HepG2 (cell line): ENCODE measurements at regions not wholly inside any gene's neighbourhood (a gene's known extent, or its start where the extent isn't known, plus 50 kb on each side); places are given as distances from the start of the nearest gene placed in this dataset.

Source experiments
- ATAC-seq: fragments of 200-7000 bp; cut with Tn5 transposase; 3 replicates; pipeline ENCODE4 v1.9.1; 2020; ENCODE audit warnings: mild to moderate bottlenecking, moderate library complexity
- BruUV-seq: library from RNA; stranded (reverse); fragments of 400-500 nt; replicated peaks from 2 replicates; lab custom pipeline; 2021; lab: Mats Ljungman, UMichigan
- CTCF ChIA-PET: fragments of 300-600 bp; formaldehyde crosslinking; extraction: SDS; loops from one replicate; lab custom pipeline; 2021; ENCODE audit warnings: low total read pairs, inconsistent platforms, low intra/inter-chr PET ratio; lab: Yijun Ruan, JAX
- POLR2A ChIA-PET: fragments of 350-600 bp; sonication (Branson Sonifier 250); formaldehyde crosslinking; loops from one replicate; lab custom pipeline; 2020; ENCODE audit warnings: antibody characterized with exemption, inconsistent platforms; lab: Yijun Ruan, JAX
- DNase-seq: peaks from one replicate; pipeline ENCODE4 v3.0.0-alpha.2; 2015; ENCODE audit warnings: low spot score
- FAIRE-seq: peaks from 3 replicates; lab custom pipeline; 2011; peaks lifted over from hg19 to GRCh38; lab: Jason Lieb, UNC
- H2AFZ ChIP-seq: one replicate; pipeline ENCODE4 v1.6.1; 2011; ENCODE audit warnings: low read length, inconsistent platforms
- H3K27ac ChIP-seq: fragments of 300-600 bp; 3 replicates; pipeline ENCODE4 v1.8.0; 2011; ENCODE audit warnings: mixed run types, mild to moderate bottlenecking, mixed read lengths, low read length, inconsistent platforms; ENCODE audit not compliant: insufficient read depth; ENCODE audit errors: extremely low read length
- H3K27me3 ChIP-seq, 2 experiments: fragments of 200-600 bp in 1 of 2; 2 replicates in 1 of 2; 3 replicates in 1 of 2; pipeline versions ENCODE4 v1.6.0 to v1.8.0; 2011; ENCODE audit warnings: low read length in 2 of 2, mild to moderate bottlenecking in 2 of 2, moderate library complexity in 2 of 2, inconsistent platforms in 1 of 2; ENCODE audit not compliant: insufficient read depth in 2 of 2, control insufficient read depth in 1 of 2
- H3K36me3 ChIP-seq, 2 experiments: fragments of 200-600 bp in 1 of 2; replicated peaks in 1 of 2; 2 replicates in 1 of 2; 3 replicates in 1 of 2; pipeline versions ENCODE4 v1.5.1 to v1.8.0; 2011; ENCODE audit warnings: low read length in 2 of 2, inconsistent platforms in 1 of 2; ENCODE audit not compliant: insufficient read depth in 2 of 2, control insufficient read depth in 1 of 2
- H3K4me1 ChIP-seq: 2 replicates; pipeline ENCODE4 v1.5.1; 2012; ENCODE audit warnings: low read length, inconsistent platforms; ENCODE audit not compliant: insufficient read depth
- H3K4me2 ChIP-seq: 2 replicates; pipeline ENCODE4 v1.6.0; 2011; ENCODE audit warnings: low read depth, low read length, inconsistent platforms
- H3K4me3 ChIP-seq, 3 experiments: fragments of 200-600 bp in 1 of 3; sonication (generic), shearing (Covaris generic) in 1 of 3; replicated peaks in 1 of 3; 2 replicates each; pipeline ENCODE4 v1.5.1; 2011 to 2016; ENCODE audit warnings: low read length in 3 of 3, inconsistent platforms in 2 of 3, low read depth in 2 of 3, mild to moderate bottlenecking in 2 of 3, control low read depth in 1 of 3, mixed read lengths in 1 of 3; ENCODE audit not compliant: insufficient read depth in 1 of 3
- H3K79me2 ChIP-seq: one replicate; pipeline ENCODE4 v1.6.1; 2011; ENCODE audit warnings: low read length, inconsistent platforms; ENCODE audit not compliant: insufficient read depth
- H3K9ac ChIP-seq: 2 replicates; pipeline ENCODE4 v1.6.0; 2011; ENCODE audit warnings: mild to moderate bottlenecking, low read depth, low read length, inconsistent platforms; ENCODE audit not compliant: insufficient read depth
- H3K9me3 ChIP-seq: 2 replicates; pipeline ENCODE4 v1.5.1; 2012; ENCODE audit warnings: mild to moderate bottlenecking, low read length
- H4K20me1 ChIP-seq: 2 replicates; pipeline ENCODE4 v1.6.0; 2011; ENCODE audit warnings: inconsistent platforms, mild to moderate bottlenecking, low read length, moderate library complexity; ENCODE audit not compliant: insufficient read depth
- AHDC1 ChIP-seq: sonication (generic); formaldehyde crosslinking; IDR thresholded peaks from 2 replicates; pipeline ENCODE4 v1.5.1; 2020; ENCODE audit warnings: mild to moderate bottlenecking, missing genetic modification reagents, borderline replicate concordance
- BCL3 ChIP-seq: sonication (generic); formaldehyde crosslinking; IDR thresholded peaks from 2 replicates; pipeline ENCODE4 v1.5.1; 2020; ENCODE audit warnings: mild to moderate bottlenecking, missing genetic modification reagents, moderate library complexity
- CHCHD3 ChIP-seq: sonication (generic); formaldehyde crosslinking; IDR thresholded peaks from 2 replicates; pipeline ENCODE4 v1.8.0; 2022; ENCODE audit warnings: mild to moderate bottlenecking, missing genetic modification reagents, moderate library complexity
- PRDM15 ChIP-seq: sonication (generic); formaldehyde crosslinking; IDR thresholded peaks from 2 replicates; pipeline ENCODE4 v1.4.0; 2020; ENCODE audit warnings: missing genetic modification reagents
- SRSF1 ChIP-seq: fragments of 200-400 bp; formaldehyde crosslinking; optimal IDR thresholded peaks from 2 replicates; pipeline ENCODE3; 2017; ENCODE audit warnings: mild to moderate bottlenecking, low read depth, low read length, moderate library complexity
- TRAFD1 ChIP-seq: sonication (generic); formaldehyde crosslinking; IDR thresholded peaks from 2 replicates; pipeline ENCODE4 v1.5.1; 2020; ENCODE audit warnings: missing genetic modification reagents, mild to moderate bottlenecking, borderline replicate concordance
- ZNF260 ChIP-seq: sonication (generic); formaldehyde crosslinking; IDR thresholded peaks from 2 replicates; pipeline ENCODE4 v1.4.0; 2020; ENCODE audit warnings: missing genetic modification reagents, low read depth, mild to moderate bottlenecking, borderline replicate concordance
- ZNF496 ChIP-seq: sonication (generic); formaldehyde crosslinking; IDR thresholded peaks from 2 replicates; pipeline ENCODE4 v1.8.1; 2023; ENCODE audit warnings: mild to moderate bottlenecking, moderate library complexity, missing genetic modification reagents; ENCODE audit not compliant: insufficient replicate concordance
- ZNF644 ChIP-seq: IDR thresholded peaks from 2 replicates; pipeline ENCODE4 v1.6.1; 2016; ENCODE audit warnings: low read depth
- ZNF75D ChIP-seq: sonication (generic); formaldehyde crosslinking; IDR thresholded peaks from 2 replicates; pipeline ENCODE4 v1.8.1; 2023; ENCODE audit warnings: missing genetic modification reagents, mild to moderate bottlenecking, borderline replicate concordance
- WGBS: methylation state at CpG from one replicate; pipeline ENCODE4 v1.1.6; 2017; ENCODE audit warnings: low lambda C conversion rate; 5-methylcytosine and 5-hydroxymethylcytosine counted together
- in situ Hi-C: cut with HindIII; loops from 2 replicates; pipeline ENCODE4 v1.10.0; 2017; ENCODE audit warnings: low pct_unique_long_range_greater_than_20kb; ENCODE audit not compliant: extremely low pct_ligation_motif_present
- intact Hi-C: fragments of 100-400 bp; cut with micrococcal nuclease; formaldehyde crosslinking; loops from one replicate; pipeline ENCODE4 v1.10.0; 2022; ENCODE audit not compliant: unreplicated experiment

- Histone ChIP-seq H3K9me3 (0 out of 2 replicates have a peak, but pooled peaks cover 4% of the 10 kb centered on the region), H3K4me2 (no peak overlapping the region), H4K20me1 (no peaks in the 10 kb centered on the region), H3K9ac (no peak overlapping the region), H3K36me3 (no peaks in the 10 kb centered on the region), H3K27me3 (no peaks in the 10 kb centered on the region), H3K79me2 (no peaks in the 10 kb centered on the region), H3K27ac (no peak overlapping the region), H3K4me1 (no peaks in the 10 kb centered on the region), H2AFZ (no peak overlapping the region), H3K4me3 (no peak overlapping the region)
- CTCF ChIA-PET: no interaction called here
- BruUV-seq: no TSS peak
- DNase-seq: no peak
- 7% methylated on average over 2 of the region's 2 CpGs for WGBS
- intact Hi-C loops (no loop called here), in situ Hi-C loops (no loop called here)
- no peak for FAIRE-seq
- POLR2A ChIA-PET: no interaction called here
- no peak for ATAC-seq
- TF ChIP-seq SRSF1 (no peak), ZNF260 (CRISPR knock-in tag) (no peak), AHDC1 (CRISPR knock-in tag) (no peak), CHCHD3 (CRISPR knock-in tag) (no peak), ZNF496 (no peak), ZNF644 (CRISPR knock-in tag) (no peak), BCL3 (CRISPR knock-in tag) (no peak), TRAFD1 (CRISPR knock-in tag) (no peak), ZNF75D (no peak), PRDM15 (CRISPR knock-in tag) (no peak)
Measured at GRCh38 chr2:34731292-34731691, 1132.2 kb upstream of the FAM98A start.
